ENCODE measurements at regions not wholly inside any gene's neighbourhood (a gene's known extent, or its start where the extent isn't known, plus 50 kb on each side); places are given as distances from the start of the nearest gene placed in this dataset.
"Not testable (repeated sequence)": the region's sequence is repeated elsewhere in the genome, so short reads cannot be mapped to it uniquely, and the experiment has no call there.

- POLR2A ChIA-PET = no interaction called here
- DNase-seq (ENCODE audit: low read depth, low spot score) (no peak), ATAC-seq (peak; percentile 50), FAIRE-seq (no peak)
- no peak overlapping the region for H3K4me2 ChIP-seq (ENCODE audit: control insufficient read depth, insufficient read depth)
- no peaks in the 10 kb centered on the region for H3K4me1 ChIP-seq (ENCODE audit: control insufficient read depth, insufficient read depth, low read length)
- TF ChIP-seq ZNF384 (IDR thresholded peaks at IDR 0.05; ENCODE audit: borderline replicate concordance, low read depth, low read length) (no peak), MYC (IDR thresholded peaks at IDR 0.05; ENCODE audit: insufficient read depth, insufficient read length, insufficient replicate concordance, low read length, severe bottlenecking) (no peak), NKRF (conservative IDR thresholded peaks at IDR 0.05) (no peak), BCL11A (IDR thresholded peaks at IDR 0.05; ENCODE audit: low read depth, low read length) (no peak), ZNF217 (IDR thresholded peaks at IDR 0.05) (no peak), BHLHE40 (IDR thresholded peaks at IDR 0.05; ENCODE audit: borderline replicate concordance in 1 of 2, low read depth in 2 of 2, low read length in 1 of 2) (no peak), POLR2A (IDR thresholded peaks at IDR 0.05; ENCODE audit: low read depth, low read length) (no peak), MXI1 (IDR thresholded peaks at IDR 0.05; ENCODE audit: low read depth, low read length) (no peak), ASH2L (IDR thresholded peaks at IDR 0.05; ENCODE audit: borderline replicate concordance, low read depth) (no peak), MAX (IDR thresholded peaks at IDR 0.05; ENCODE audit: low read depth, low read length) (no peak), CTCF (IDR thresholded peaks at IDR 0.05 in 2 of 3, conservative IDR thresholded peaks at IDR 0.05 in 1 of 3; ENCODE audit: control insufficient read depth in 2 of 3, extremely low read depth in 1 of 3, insufficient read depth in 1 of 3, low read depth in 3 of 3, low read length in 3 of 3) (no peak), KLF5 (IDR thresholded peaks at IDR 0.05; ENCODE audit: partially characterized antibody) (no peak), MYB (IDR thresholded peaks at IDR 0.05; ENCODE audit: borderline replicate concordance, low read depth, low read length) (no peak), TBL1XR1 (IDR thresholded peaks at IDR 0.05; ENCODE audit: low read depth, low read length) (no peak), TCF12 (IDR thresholded peaks at IDR 0.05; ENCODE audit: low read depth, low read length) (no peak)
- RAD21 ChIA-PET (ENCODE audit: unreplicated experiment) = no interaction called here
- no peaks in the 10 kb centered on the region for H4K20me1 ChIP-seq (ENCODE audit: control insufficient read depth, insufficient read depth)
- no peak overlapping the region for H3K9ac ChIP-seq (ENCODE audit: control insufficient read depth, insufficient read depth, low read length)
- H3K27ac ChIP-seq (ENCODE audit: control insufficient read depth, insufficient read depth) = no peak overlapping the region
- BruUV-seq (replicated peaks) = no TSS peak
- no peaks in the 10 kb centered on the region for H3K9me3 ChIP-seq (replicated peaks; ENCODE audit: control insufficient read depth, insufficient read depth, low read length)
- SMC1A ChIA-PET (ENCODE audit: uncharacterized antibody, unreplicated experiment) = no interaction called here
- no peaks in the 10 kb centered on the region for H3K79me2 ChIP-seq (ENCODE audit: control insufficient read depth, insufficient read depth, low read length)
- in situ Hi-C loops (cut with MboI) (no loop called here), intact Hi-C loops (cut with micrococcal nuclease; ENCODE audit: unreplicated experiment) (no loop called here)
- CTCF ChIA-PET = no interaction called here
- no peak overlapping the region for H3K4me3 ChIP-seq
- H3K36me3 ChIP-seq (ENCODE audit: control insufficient read depth in 2 of 2, insufficient read depth in 2 of 2, low read length in 1 of 2) = no peaks in the 10 kb centered on the region
- H3K27me3 ChIP-seq (replicated peaks in 1 of 2; ENCODE audit: control insufficient read depth in 2 of 2, insufficient read depth in 2 of 2, low read length in 1 of 2) = no peaks in the 10 kb centered on the region
- no peak overlapping the region for H2AFZ ChIP-seq (ENCODE audit: control insufficient read depth, low read depth, low read length)
These were observed 812.6 kb downstream of the ZPLD1 start for GRCh38 chr3:103247459-103247858.

GRCh38 chr3:103254827-103255226 lies 820.0 kb downstream of the ZPLD1 start:
- RAD21 ChIA-PET (ENCODE audit: unreplicated experiment); CTCF ChIA-PET; H3K4me3 ChIP-seq; H3K4me1 ChIP-seq (ENCODE audit: control insufficient read depth, insufficient read depth, low read length); H3K36me3 ChIP-seq (ENCODE audit: control insufficient read depth in 2 of 2, insufficient read depth in 2 of 2, low read length in 1 of 2); H3K27ac ChIP-seq (ENCODE audit: control insufficient read depth, insufficient read depth); H3K9me3 ChIP-seq (replicated peaks; ENCODE audit: control insufficient read depth, insufficient read depth, low read length); ATAC-seq; SMC1A ChIA-PET (ENCODE audit: uncharacterized antibody, unreplicated experiment); in situ Hi-C loops (cut with MboI); DNase-seq (ENCODE audit: low read depth, low spot score); H3K4me2 ChIP-seq (ENCODE audit: control insufficient read depth, insufficient read depth); H2AFZ ChIP-seq (ENCODE audit: control insufficient read depth, low read depth, low read length); POLR2A ChIA-PET; intact Hi-C loops (cut with micrococcal nuclease; ENCODE audit: unreplicated experiment); H3K79me2 ChIP-seq (ENCODE audit: control insufficient read depth, insufficient read depth, low read length); BruUV-seq (replicated peaks); H4K20me1 ChIP-seq (ENCODE audit: control insufficient read depth, insufficient read depth); FAIRE-seq; H3K9ac ChIP-seq (ENCODE audit: control insufficient read depth, insufficient read depth, low read length); H3K27me3 ChIP-seq (replicated peaks in 1 of 2; ENCODE audit: control insufficient read depth in 2 of 2, insufficient read depth in 2 of 2, low read length in 1 of 2): not testable (repeated sequence)
- no CpG with 5 or more reads among the region's 24 CpGs for WGBS (ENCODE audit: insufficient coverage, insufficient replicate concordance, low lambda C conversion rate, missing lambda C conversion rate)
